GM20000 (cell line): ENCODE measurements at regions not wholly inside any gene's neighbourhood (a gene's known extent, or its start where the extent isn't known, plus 50 kb on each side); places are given as distances from the start of the nearest gene placed in this dataset.

ENCODE experiments used
- DNase-seq: peaks from one replicate; pipeline ENCODE4 v3.0.0; 2012; ENCODE audit warnings: low spot score
- TF ChIP-seq, protein P1 (sequence below): IDR thresholded peaks from 2 replicates; pipeline ENCODE4 v1.5.1; 2012; ENCODE audit warnings: mild to moderate bottlenecking, control low read depth; ENCODE audit errors: extremely low read depth, missing control alignments

DNA sequence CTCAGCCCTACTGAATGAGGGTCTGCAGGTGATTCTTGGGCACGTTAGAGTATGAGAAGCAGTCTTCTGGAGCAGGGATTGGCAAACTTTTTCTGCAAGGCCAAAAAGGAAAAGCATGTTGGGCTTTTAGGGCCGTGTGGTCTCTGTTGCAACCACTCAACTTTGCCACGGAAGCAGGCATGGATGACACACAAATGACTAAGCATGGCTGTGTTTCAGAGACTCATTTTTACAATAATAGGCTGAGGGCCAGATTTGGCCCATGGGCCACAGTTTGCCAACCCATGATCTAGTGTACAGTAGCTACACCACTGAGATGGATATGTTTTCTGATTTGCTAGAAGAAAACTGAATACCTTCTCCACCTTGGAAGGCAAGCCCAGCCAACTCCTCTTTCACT lies 66.1 kb upstream of the PRICKLE2 start:
- DNase-seq = no peak
- TF ChIP-seq, protein P1, sequence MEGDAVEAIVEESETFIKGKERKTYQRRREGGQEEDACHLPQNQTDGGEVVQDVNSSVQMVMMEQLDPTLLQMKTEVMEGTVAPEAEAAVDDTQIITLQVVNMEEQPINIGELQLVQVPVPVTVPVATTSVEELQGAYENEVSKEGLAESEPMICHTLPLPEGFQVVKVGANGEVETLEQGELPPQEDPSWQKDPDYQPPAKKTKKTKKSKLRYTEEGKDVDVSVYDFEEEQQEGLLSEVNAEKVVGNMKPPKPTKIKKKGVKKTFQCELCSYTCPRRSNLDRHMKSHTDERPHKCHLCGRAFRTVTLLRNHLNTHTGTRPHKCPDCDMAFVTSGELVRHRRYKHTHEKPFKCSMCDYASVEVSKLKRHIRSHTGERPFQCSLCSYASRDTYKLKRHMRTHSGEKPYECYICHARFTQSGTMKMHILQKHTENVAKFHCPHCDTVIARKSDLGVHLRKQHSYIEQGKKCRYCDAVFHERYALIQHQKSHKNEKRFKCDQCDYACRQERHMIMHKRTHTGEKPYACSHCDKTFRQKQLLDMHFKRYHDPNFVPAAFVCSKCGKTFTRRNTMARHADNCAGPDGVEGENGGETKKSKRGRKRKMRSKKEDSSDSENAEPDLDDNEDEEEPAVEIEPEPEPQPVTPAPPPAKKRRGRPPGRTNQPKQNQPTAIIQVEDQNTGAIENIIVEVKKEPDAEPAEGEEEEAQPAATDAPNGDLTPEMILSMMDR = no peak

DNA sequence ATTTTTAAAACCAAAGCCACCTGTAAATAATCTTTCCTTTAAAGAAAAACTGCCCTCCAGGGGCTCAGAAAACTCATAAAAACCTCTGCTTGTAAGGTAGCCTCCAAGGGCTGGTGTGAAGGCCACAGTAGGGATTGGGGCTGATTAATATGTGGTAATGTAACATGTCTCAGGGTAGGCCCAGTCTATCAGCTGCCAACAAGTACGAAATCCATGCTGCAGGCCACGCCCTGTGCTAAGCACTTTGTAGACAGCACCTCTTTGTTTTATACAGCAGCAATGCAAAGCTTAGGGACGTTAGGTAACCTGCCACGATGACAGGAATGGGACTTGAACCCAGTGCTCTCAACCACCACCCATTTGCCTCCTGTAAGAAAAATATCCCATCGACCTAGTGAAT lies 65.6 kb upstream of the PRICKLE2 start:
- no peak for DNase-seq
- TF ChIP-seq, protein P1 = no peak

DNA sequence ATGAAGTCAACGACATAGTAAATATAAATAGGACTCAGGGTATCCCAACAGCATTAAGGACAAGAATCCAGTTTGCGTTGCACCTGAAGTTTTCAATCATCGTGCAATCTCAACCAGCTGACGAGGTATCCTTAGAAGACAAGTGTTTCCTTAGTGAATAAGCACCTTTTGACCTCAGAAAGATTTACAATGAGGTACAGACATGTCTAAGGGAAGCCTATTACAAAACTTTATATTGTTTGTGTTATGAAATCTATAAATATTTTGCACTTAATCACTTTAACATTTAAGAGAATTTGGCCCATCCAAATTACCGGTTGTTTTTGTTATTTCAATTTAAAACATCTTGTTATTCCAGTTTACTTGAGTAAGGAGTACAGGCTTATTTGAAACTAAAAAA lies 64.9 kb upstream of the PRICKLE2 start:
- TF ChIP-seq, protein P1 = no peak
- no peak for DNase-seq

DNA sequence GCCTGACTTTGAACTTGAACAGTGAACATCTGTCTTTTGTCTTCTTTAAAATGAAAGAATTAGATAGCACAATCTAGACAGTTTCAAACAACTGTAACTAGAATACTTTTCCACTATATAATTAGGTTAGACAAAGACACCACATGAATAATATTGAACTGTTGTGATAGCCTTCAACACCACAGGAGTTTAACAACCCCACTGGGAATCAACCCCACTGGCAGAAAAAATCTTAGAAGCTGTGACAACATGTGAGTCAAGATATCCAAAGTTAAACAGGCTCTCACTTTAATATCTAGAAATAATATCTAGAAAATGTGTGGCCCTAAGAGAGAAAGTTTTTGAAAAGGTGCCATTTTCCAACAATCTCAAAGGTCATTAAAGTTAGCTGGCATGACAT lies 64.4 kb upstream of the PRICKLE2 start:
- TF ChIP-seq, protein P1 = no peak
- DNase-seq = no peak

DNA sequence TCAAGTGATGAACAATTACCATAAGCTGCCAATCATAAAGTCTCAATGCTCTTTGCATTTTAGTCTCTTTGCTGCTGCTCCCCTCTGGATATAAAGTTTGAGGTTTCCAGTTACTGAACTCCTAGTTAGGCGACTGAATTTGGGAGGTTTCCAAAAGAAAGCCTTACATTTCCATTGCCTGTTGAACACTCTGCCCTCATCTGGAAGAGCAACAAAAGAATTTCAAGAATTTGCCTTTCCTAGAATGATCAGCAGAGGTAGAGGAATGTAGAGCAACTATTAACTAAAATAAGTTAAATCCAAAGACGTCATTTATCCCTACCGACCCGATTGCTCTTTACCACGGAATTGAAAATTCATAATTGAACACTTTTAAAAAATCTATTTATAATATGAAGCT lies 53.4 kb upstream of the PRICKLE2 start:
- TF ChIP-seq, protein P1 = no peak
- no peak for DNase-seq

DNA sequence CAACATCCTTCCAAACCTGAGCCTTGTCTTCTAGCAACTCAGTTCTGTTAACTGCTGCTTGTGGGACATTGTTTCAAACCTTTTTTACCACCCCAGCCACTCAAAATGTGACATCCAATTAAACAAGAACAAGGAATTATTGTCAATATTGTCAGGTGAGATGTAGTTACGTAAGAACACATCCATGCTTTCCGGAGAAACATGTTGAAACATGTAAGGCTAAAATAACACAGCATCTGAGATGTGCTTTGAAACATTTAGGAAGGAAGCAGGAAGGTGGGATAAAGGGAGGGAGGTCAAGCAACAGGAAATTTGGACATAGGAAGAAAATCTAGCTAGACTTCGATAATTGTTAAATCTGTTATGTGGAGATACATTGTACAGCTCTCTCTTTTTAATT lies 50.9 kb upstream of the PRICKLE2 start:
- DNase-seq = no peak
- TF ChIP-seq, protein P1 = no peak
